ENCODE measurements at regions not wholly inside any gene's neighbourhood (a gene's known extent, or its start where the extent isn't known, plus 50 kb on each side); places are given as distances from the start of the nearest gene placed in this dataset.

DNA sequence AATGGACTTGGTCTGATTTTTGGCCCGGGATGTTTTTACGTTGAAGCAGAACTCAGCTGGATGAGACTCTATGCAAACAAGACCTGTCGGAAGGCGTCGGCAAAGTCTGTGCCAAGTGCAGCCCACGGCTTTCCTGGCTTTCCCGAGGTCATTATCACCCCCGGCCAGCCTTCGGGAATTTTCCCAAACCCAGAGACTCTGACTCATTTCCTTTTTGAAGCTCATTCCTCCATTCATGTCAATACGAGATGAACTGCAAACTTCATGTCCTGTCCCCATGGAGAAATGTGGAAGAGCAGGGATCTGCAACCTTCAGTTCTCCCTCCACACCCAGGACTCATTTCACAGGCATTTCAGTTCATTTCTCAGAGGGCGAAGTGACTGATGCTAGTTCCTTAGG is 95.3 kb downstream of the IRX2 start:
- TF ChIP-seq, protein P1, sequence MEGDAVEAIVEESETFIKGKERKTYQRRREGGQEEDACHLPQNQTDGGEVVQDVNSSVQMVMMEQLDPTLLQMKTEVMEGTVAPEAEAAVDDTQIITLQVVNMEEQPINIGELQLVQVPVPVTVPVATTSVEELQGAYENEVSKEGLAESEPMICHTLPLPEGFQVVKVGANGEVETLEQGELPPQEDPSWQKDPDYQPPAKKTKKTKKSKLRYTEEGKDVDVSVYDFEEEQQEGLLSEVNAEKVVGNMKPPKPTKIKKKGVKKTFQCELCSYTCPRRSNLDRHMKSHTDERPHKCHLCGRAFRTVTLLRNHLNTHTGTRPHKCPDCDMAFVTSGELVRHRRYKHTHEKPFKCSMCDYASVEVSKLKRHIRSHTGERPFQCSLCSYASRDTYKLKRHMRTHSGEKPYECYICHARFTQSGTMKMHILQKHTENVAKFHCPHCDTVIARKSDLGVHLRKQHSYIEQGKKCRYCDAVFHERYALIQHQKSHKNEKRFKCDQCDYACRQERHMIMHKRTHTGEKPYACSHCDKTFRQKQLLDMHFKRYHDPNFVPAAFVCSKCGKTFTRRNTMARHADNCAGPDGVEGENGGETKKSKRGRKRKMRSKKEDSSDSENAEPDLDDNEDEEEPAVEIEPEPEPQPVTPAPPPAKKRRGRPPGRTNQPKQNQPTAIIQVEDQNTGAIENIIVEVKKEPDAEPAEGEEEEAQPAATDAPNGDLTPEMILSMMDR (IDR thresholded peaks at IDR 0.05 in 8 of 11, conservative IDR thresholded peaks at IDR 0.05 in 3 of 11) = no peak
- no peak for TF ChIP-seq POLR2A (IDR thresholded peaks at IDR 0.05)

All from spleen (tissue), 7 donors.